GM12878 (cell line): ENCODE measurements at regions not wholly inside any gene's neighbourhood (a gene's known extent, or its start where the extent isn't known, plus 50 kb on each side); places are given as distances from the start of the nearest gene placed in this dataset.

ENCODE experiments used
- ATAC-seq: fragments of 200-7000 bp; cut with Tn5 transposase; 3 replicates; pipeline ENCODE4 v1.9.1; 2020; ENCODE audit warnings: mild to moderate bottlenecking, moderate library complexity
- BruUV-seq: library from RNA; stranded (reverse); fragments of 400-500 nt; replicated peaks from 2 replicates; lab custom pipeline; 2021; lab: Mats Ljungman, UMichigan
- CTCF ChIA-PET: fragments of 300-600 bp; sonication (Branson Sonifier 250); formaldehyde crosslinking; extraction: SDS; loops from one replicate; lab custom pipeline; 2021; ENCODE audit warnings: inconsistent platforms; lab: Yijun Ruan, JAX
- POLR2A ChIA-PET: fragments of 350-600 bp; formaldehyde crosslinking; extraction: SDS; loops from one replicate; lab custom pipeline; 2021; ENCODE audit warnings: inconsistent platforms; lab: Charles Lee
- RAD21 ChIA-PET: fragments of 300-600 bp; sonication (Branson Sonifier 250); formaldehyde crosslinking; loops from one replicate; lab custom pipeline; 2023; ENCODE audit warnings: antibody characterized with exemption; ENCODE audit not compliant: unreplicated experiment; lab: Charles Lee
- SMC1A ChIA-PET: fragments of 300-600 bp; sonication (Branson Sonifier 250); formaldehyde crosslinking; loops from one replicate; lab custom pipeline; 2023; ENCODE audit not compliant: unreplicated experiment, uncharacterized antibody; lab: Charles Lee
- DNase-seq: peaks from one replicate; pipeline ENCODE4 v3.0.0-alpha.2; 2011; ENCODE audit warnings: low read depth, low spot score
- FAIRE-seq: peaks from 3 replicates; lab custom pipeline; 2011; peaks lifted over from hg19 to GRCh38; lab: Jason Lieb, UNC
- H2AFZ ChIP-seq: 2 replicates; pipeline ENCODE4 v1.6.0; 2011; ENCODE audit warnings: low read depth, low read length, control low read depth; ENCODE audit not compliant: control insufficient read depth
- H3K27ac ChIP-seq: 2 replicates; pipeline ENCODE4 v1.5.1; 2011; ENCODE audit warnings: control low read depth; ENCODE audit not compliant: control insufficient read depth, insufficient read depth
- H3K27me3 ChIP-seq, 2 experiments: replicated peaks in 1 of 2; 2 replicates each; pipeline versions ENCODE4 v1.6.0 to v1.6.1; 2011; ENCODE audit warnings: low read length in 1 of 2; ENCODE audit not compliant: control insufficient read depth in 2 of 2, insufficient read depth in 2 of 2
- H3K36me3 ChIP-seq, 2 experiments: 2 replicates each; pipeline ENCODE4 v1.5.1; 2011; ENCODE audit warnings: low read length in 1 of 2; ENCODE audit not compliant: control insufficient read depth in 2 of 2, insufficient read depth in 2 of 2
- H3K4me1 ChIP-seq: 2 replicates; pipeline ENCODE4 v1.6.1; 2011; ENCODE audit warnings: mild to moderate bottlenecking, low read length, moderate library complexity, mixed read lengths; ENCODE audit not compliant: control insufficient read depth, insufficient read depth
- H3K4me2 ChIP-seq: 2 replicates; pipeline ENCODE4 v1.6.0; 2011; ENCODE audit warnings: control low read depth; ENCODE audit not compliant: control insufficient read depth, insufficient read depth
- H3K4me3 ChIP-seq: fragments of 200-600 bp; sonication (generic); 2 replicates; pipeline ENCODE4 v1.5.1; 2016
- H3K79me2 ChIP-seq: 2 replicates; pipeline ENCODE4 v1.6.0; 2011; ENCODE audit warnings: low read length; ENCODE audit not compliant: control insufficient read depth, insufficient read depth
- H3K9ac ChIP-seq: 2 replicates; pipeline ENCODE4 v1.8.0; 2011; ENCODE audit warnings: low read length, control low read depth, mixed read lengths; ENCODE audit not compliant: control insufficient read depth, insufficient read depth
- H3K9me3 ChIP-seq: replicated peaks from 3 replicates; pipeline ENCODE4 v1.5.1; 2011; ENCODE audit warnings: mild to moderate bottlenecking, low read length; ENCODE audit not compliant: control insufficient read depth, insufficient read depth
- H4K20me1 ChIP-seq: 2 replicates; pipeline ENCODE4 v1.6.0; 2011; ENCODE audit not compliant: control insufficient read depth, insufficient read depth
- CEBPB ChIP-seq, 2 experiments: fragments of 150-350 bp in 1 of 2; IDR thresholded peaks; 2 replicates each; pipeline ENCODE4 v1.6.1; 2012 to 2014; ENCODE audit warnings: low read depth in 2 of 2, low read length in 2 of 2, borderline replicate concordance in 1 of 2, inconsistent platforms in 1 of 2
- CHD1 ChIP-seq: IDR thresholded peaks from 2 replicates; pipeline ENCODE4 v1.6.1; 2012; ENCODE audit warnings: low read depth, low read length, improper control_type of control experiment
- ESRRA ChIP-seq: IDR thresholded peaks from 2 replicates; pipeline ENCODE4 v1.6.1; 2012; ENCODE audit warnings: mild to moderate bottlenecking, low read length, improper control_type of control experiment
- JUND ChIP-seq: IDR thresholded peaks from 2 replicates; pipeline ENCODE4 v1.6.1; 2012; ENCODE audit warnings: low read depth, mild to moderate bottlenecking, low read length, improper control_type of control experiment, moderate library complexity
- KDM1A ChIP-seq: fragments of 200-600 bp; sonication (generic); IDR thresholded peaks from 2 replicates; pipeline ENCODE4 v1.6.1; 2016; ENCODE audit warnings: borderline replicate concordance
- KLF5 ChIP-seq: fragments of 450-650 bp; IDR thresholded peaks from 2 replicates; pipeline ENCODE4 v1.6.1; 2014; ENCODE audit warnings: mild to moderate bottlenecking; ENCODE audit not compliant: partially characterized antibody
- MYC ChIP-seq: IDR thresholded peaks from 2 replicates; pipeline ENCODE4 v1.6.1; 2011; ENCODE audit warnings: mild to moderate bottlenecking, low read length, moderate library complexity, inconsistent platforms; ENCODE audit not compliant: insufficient read depth, insufficient replicate concordance, insufficient read length, severe bottlenecking
- NBN ChIP-seq: fragments of 450-650 bp; IDR thresholded peaks from 2 replicates; pipeline ENCODE4 v1.6.1; 2016
- PBX3 ChIP-seq: IDR thresholded peaks from 2 replicates; pipeline ENCODE4 v1.6.1; 2011; ENCODE audit warnings: mild to moderate bottlenecking, low read depth, low read length, moderate library complexity; ENCODE audit not compliant: insufficient replicate concordance
- RCOR1 ChIP-seq: conservative IDR thresholded peaks from 2 replicates; pipeline ENCODE4 v1.6.1; 2012; ENCODE audit warnings: low read depth, low read length, improper control_type of control experiment
- SMAD5 ChIP-seq: IDR thresholded peaks from 2 replicates; pipeline ENCODE4 v1.6.1; 2016; ENCODE audit warnings: antibody characterized with exemption, low read depth
- SUZ12 ChIP-seq: fragments of 200-600 bp; sonication (generic); IDR thresholded peaks from one replicate; pipeline ENCODE4 v1.6.1; 2018; ENCODE audit warnings: antibody characterized with exemption, mild to moderate bottlenecking; ENCODE audit not compliant: unreplicated experiment
- WRNIP1 ChIP-seq: IDR thresholded peaks from 2 replicates; pipeline ENCODE4 v1.6.1; 2011; ENCODE audit warnings: low read depth, low read length, improper control_type of control experiment, borderline replicate concordance
- ZBTB33 ChIP-seq: fragments of 450-650 bp; IDR thresholded peaks from 2 replicates; pipeline ENCODE4 v1.6.1; 2017; ENCODE audit warnings: mild to moderate bottlenecking
- ZNF274 ChIP-seq: IDR thresholded peaks from one replicate; pipeline ENCODE4 v1.8.0; 2011; ENCODE audit not compliant: insufficient read length, insufficient read depth
- ZZZ3 ChIP-seq: IDR thresholded peaks from 2 replicates; pipeline ENCODE4 v1.6.1; 2011; ENCODE audit warnings: low read depth; ENCODE audit not compliant: control insufficient read depth, insufficient read length
- WGBS: methylation state at CpG from one replicate; pipeline ENCODE4 v1.1.6; 2016; ENCODE audit warnings: low lambda C conversion rate; ENCODE audit not compliant: insufficient replicate concordance, insufficient coverage; ENCODE audit errors: missing lambda C conversion rate; 5-methylcytosine and 5-hydroxymethylcytosine counted together
- in situ Hi-C: fragments of 300-500 bp; cut with MboI; formaldehyde crosslinking; loops from 9 replicates; pipeline ENCODE4 v1.14.3; 2018; ENCODE audit warnings: mixed read lengths
- intact Hi-C: fragments of 100-400 bp; cut with micrococcal nuclease; formaldehyde crosslinking; loops from one replicate; pipeline ENCODE4 v1.14.2; 2022; ENCODE audit not compliant: unreplicated experiment

GRCh38 chr2:226429476-226429875 lies 370.1 kb downstream of the IRS1 start:
- in situ Hi-C loops = no loop called here
- DNase-seq = no peak
- SMC1A ChIA-PET = no interaction called here
- Histone ChIP-seq H3K9me3 (no peaks in the 10 kb centered on the region), H3K27ac (no peak overlapping the region), H2AFZ (no peak overlapping the region), H3K27me3 (no peaks in the 10 kb centered on the region), H3K9ac (no peak overlapping the region), H3K36me3 (no peaks in the 10 kb centered on the region), H3K4me3 (no peak overlapping the region), H3K4me2 (no peak overlapping the region), H4K20me1 (no peaks in the 10 kb centered on the region), H3K79me2 (no peaks in the 10 kb centered on the region), H3K4me1 (no peaks in the 10 kb centered on the region)
- BruUV-seq = no TSS peak
- WGBS = 28% methylated on average over 2 of the region's 2 CpGs
- intact Hi-C loops = no loop called here
- TF ChIP-seq ZBTB33 = no peak
- TF ChIP-seq RCOR1 = no peak
- no peak for TF ChIP-seq WRNIP1
- no peak for TF ChIP-seq JUND
- RAD21 ChIA-PET = no interaction called here
- CTCF ChIA-PET = no interaction called here
- POLR2A ChIA-PET = no interaction called here
- no peak for FAIRE-seq
- ATAC-seq = no peak

- no TSS peak for BruUV-seq
- ATAC-seq (no peak), DNase-seq (no peak), FAIRE-seq (no peak)
- H3K4me3 ChIP-seq = no peak overlapping the region
- H3K9ac ChIP-seq = no peak overlapping the region
- POLR2A ChIA-PET = no interaction called here
- no peaks in the 10 kb centered on the region for H4K20me1 ChIP-seq
- intact Hi-C loops = no loop called here
- H3K27ac ChIP-seq = no peak overlapping the region
- RAD21 ChIA-PET = no interaction called here
- no peaks in the 10 kb centered on the region for H3K36me3 ChIP-seq
- CTCF ChIA-PET = no interaction called here
- no peaks in the 10 kb centered on the region for H3K4me1 ChIP-seq
- H3K27me3 ChIP-seq = no peaks in the 10 kb centered on the region; a peak in 1 of 4 replicates
- H3K9me3 ChIP-seq = no peaks in the 10 kb centered on the region
- WGBS = 39% methylated on average over 7 of the region's 7 CpGs
- H3K4me2 ChIP-seq = no peak overlapping the region
- SMC1A ChIA-PET = no interaction called here
- no peaks in the 10 kb centered on the region for H3K79me2 ChIP-seq
- H2AFZ ChIP-seq = no peak overlapping the region
- in situ Hi-C loops = no loop called here
- TF ChIP-seq SMAD5 (no peak), ZNF274 (no peak), KDM1A (no peak), CEBPB (IDR thresholded peaks at IDR 0.05; ENCODE audit: borderline replicate concordance in 1 of 2, low read depth in 2 of 2, low read length in 2 of 2) (no peak), CHD1 (no peak), NBN (no peak), MYC (no peak), KLF5 (no peak), ESRRA (no peak), ZZZ3 (no peak), PBX3 (no peak), SUZ12 (no peak)
These were observed 371.9 kb downstream of the IRS1 start for GRCh38 chr2:226427538-226428307.
